Spleen (tissue), 7 donors: ENCODE measurements at regions not wholly inside any gene's neighbourhood (a gene's known extent, or its start where the extent isn't known, plus 50 kb on each side); places are given as distances from the start of the nearest gene placed in this dataset.

Experiments used
- CTCF ChIP-seq, 11 experiments: fragments of 200-600 bp in 7 of 11; fragments of 450-650 bp in 4 of 11; sonication (generic) in 4 of 11; IDR thresholded peaks in 8 of 11; conservative IDR thresholded peaks in 3 of 11; 1 replicate in 7 of 11; 2 replicates in 4 of 11; pipeline versions ENCODE4 v1.4.0 to v1.8.0; 2016 to 2021; ENCODE audit warnings: antibody characterized with exemption in 11 of 11, inconsistent platforms in 4 of 11, mild to moderate bottlenecking in 1 of 11
- POLR2A ChIP-seq, 3 donors: fragments of 450-650 bp; IDR thresholded peaks; one replicate each; pipeline ENCODE4 v1.5.1; 2017; ENCODE audit warnings: antibody characterized with exemption in 3 of 3, mild to moderate bottlenecking in 1 of 3
- POLR2AphosphoS5 ChIP-seq, 3 donors: sonication (generic); formaldehyde crosslinking; IDR thresholded peaks; one replicate each; pipeline ENCODE4 v1.5.1; 2017; ENCODE audit warnings: antibody characterized with exemption in 3 of 3
- donor health status: DM: no; HTN: no; CAD: no; lungs with moderate emphysema.
- donor health status: DM: no; HTN: no; CAD: no.
- donor health status: DM: no; HTN: no; CAD: no.

- TF ChIP-seq CTCF (IDR thresholded peaks at IDR 0.05 in 8 of 11, conservative IDR thresholded peaks at IDR 0.05 in 3 of 11) = no peak
- TF ChIP-seq POLR2AphosphoS5 (IDR thresholded peaks at IDR 0.05) = no peak
- no peak for TF ChIP-seq POLR2A (IDR thresholded peaks at IDR 0.05)
Observed at GRCh38 chr5:29899583-29899982, 1293.9 kb upstream of the CDH6 start.
